ENCODE measurements at regions not wholly inside any gene's neighbourhood (a gene's known extent, or its start where the extent isn't known, plus 50 kb on each side); places are given as distances from the start of the nearest gene placed in this dataset.

GRCh38 chr4:13174926-13175325, 309.2 kb downstream of the RAB28 start:
- Histone ChIP-seq H3K27me3 (ENCODE audit: control insufficient read depth in 4 of 4, insufficient read depth in 4 of 4, low read length in 3 of 4) (no peaks in the 10 kb centered on the region), H3K36me3 (ENCODE audit: control insufficient read depth in 4 of 4, insufficient read depth in 3 of 4, low read depth in 1 of 4, low read length in 3 of 4) (no peaks in the 10 kb centered on the region), H3K4me1 (ENCODE audit: control insufficient read depth in 4 of 4, insufficient read depth in 4 of 4, low read length in 3 of 4) (no peaks in the 10 kb centered on the region), H3K27ac (ENCODE audit: low read depth in 1 of 2, low read length in 2 of 2) (no peak overlapping the region), H3K9me3 (ENCODE audit: control insufficient read depth in 4 of 4, low read length in 3 of 4) (no peaks in the 10 kb centered on the region), H3K4me3 (ENCODE audit: low read depth in 1 of 3, low read length in 3 of 3) (no peak overlapping the region), H3K9ac (ENCODE audit: low read depth in 1 of 2, low read length in 2 of 2) (no peak overlapping the region)
- WGBS: 93% methylated on average over 5 of the region's 5 CpGs
- TF ChIP-seq JUND (IDR thresholded peaks at IDR 0.05) (no peak), RXRA (IDR thresholded peaks at IDR 0.05) (no peak), RAD21 (IDR thresholded peaks at IDR 0.05) (no peak), HNF4G (IDR thresholded peaks at IDR 0.05) (no peak), YY1 (IDR thresholded peaks at IDR 0.05) (no peak), FOXA1 (IDR thresholded peaks at IDR 0.05) (no peak), TAF1 (conservative IDR thresholded peaks at IDR 0.05) (no peak), GABPA (IDR thresholded peaks at IDR 0.05 in 1 of 2, conservative IDR thresholded peaks at IDR 0.05 in 1 of 2) (no peak), EGR1 (IDR thresholded peaks at IDR 0.05; ENCODE audit: low read depth in 2 of 2) (no peak), SP1 (IDR thresholded peaks at IDR 0.05) (no peak), CTCF (IDR thresholded peaks at IDR 0.05; ENCODE audit: low read depth, low read length, missing input control) (no peak), HNF4A (conservative IDR thresholded peaks at IDR 0.05) (no peak), NR2F2 (IDR thresholded peaks at IDR 0.05) (no peak), FOXA2 (IDR thresholded peaks at IDR 0.05) (no peak), ATF3 (IDR thresholded peaks at IDR 0.05) (no peak)
- TF ChIP-seq, protein P1, sequence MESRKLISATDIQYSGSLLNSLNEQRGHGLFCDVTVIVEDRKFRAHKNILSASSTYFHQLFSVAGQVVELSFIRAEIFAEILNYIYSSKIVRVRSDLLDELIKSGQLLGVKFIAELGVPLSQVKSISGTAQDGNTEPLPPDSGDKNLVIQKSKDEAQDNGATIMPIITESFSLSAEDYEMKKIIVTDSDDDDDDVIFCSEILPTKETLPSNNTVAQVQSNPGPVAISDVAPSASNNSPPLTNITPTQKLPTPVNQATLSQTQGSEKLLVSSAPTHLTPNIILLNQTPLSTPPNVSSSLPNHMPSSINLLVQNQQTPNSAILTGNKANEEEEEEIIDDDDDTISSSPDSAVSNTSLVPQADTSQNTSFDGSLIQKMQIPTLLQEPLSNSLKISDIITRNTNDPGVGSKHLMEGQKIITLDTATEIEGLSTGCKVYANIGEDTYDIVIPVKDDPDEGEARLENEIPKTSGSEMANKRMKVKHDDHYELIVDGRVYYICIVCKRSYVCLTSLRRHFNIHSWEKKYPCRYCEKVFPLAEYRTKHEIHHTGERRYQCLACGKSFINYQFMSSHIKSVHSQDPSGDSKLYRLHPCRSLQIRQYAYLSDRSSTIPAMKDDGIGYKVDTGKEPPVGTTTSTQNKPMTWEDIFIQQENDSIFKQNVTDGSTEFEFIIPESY (IDR thresholded peaks at IDR 0.05): no peak
- TF ChIP-seq, protein P2, sequence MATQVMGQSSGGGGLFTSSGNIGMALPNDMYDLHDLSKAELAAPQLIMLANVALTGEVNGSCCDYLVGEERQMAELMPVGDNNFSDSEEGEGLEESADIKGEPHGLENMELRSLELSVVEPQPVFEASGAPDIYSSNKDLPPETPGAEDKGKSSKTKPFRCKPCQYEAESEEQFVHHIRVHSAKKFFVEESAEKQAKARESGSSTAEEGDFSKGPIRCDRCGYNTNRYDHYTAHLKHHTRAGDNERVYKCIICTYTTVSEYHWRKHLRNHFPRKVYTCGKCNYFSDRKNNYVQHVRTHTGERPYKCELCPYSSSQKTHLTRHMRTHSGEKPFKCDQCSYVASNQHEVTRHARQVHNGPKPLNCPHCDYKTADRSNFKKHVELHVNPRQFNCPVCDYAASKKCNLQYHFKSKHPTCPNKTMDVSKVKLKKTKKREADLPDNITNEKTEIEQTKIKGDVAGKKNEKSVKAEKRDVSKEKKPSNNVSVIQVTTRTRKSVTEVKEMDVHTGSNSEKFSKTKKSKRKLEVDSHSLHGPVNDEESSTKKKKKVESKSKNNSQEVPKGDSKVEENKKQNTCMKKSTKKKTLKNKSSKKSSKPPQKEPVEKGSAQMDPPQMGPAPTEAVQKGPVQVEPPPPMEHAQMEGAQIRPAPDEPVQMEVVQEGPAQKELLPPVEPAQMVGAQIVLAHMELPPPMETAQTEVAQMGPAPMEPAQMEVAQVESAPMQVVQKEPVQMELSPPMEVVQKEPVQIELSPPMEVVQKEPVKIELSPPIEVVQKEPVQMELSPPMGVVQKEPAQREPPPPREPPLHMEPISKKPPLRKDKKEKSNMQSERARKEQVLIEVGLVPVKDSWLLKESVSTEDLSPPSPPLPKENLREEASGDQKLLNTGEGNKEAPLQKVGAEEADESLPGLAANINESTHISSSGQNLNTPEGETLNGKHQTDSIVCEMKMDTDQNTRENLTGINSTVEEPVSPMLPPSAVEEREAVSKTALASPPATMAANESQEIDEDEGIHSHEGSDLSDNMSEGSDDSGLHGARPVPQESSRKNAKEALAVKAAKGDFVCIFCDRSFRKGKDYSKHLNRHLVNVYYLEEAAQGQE (IDR thresholded peaks at IDR 0.05): no peak
- TF ChIP-seq, protein P3, sequence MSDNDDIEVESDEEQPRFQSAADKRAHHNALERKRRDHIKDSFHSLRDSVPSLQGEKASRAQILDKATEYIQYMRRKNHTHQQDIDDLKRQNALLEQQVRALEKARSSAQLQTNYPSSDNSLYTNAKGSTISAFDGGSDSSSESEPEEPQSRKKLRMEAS (IDR thresholded peaks at IDR 0.05): no peak
- no peak for DNase-seq (ENCODE audit: low spot score)
